Breast epithelium (tissue), 4 donors: ENCODE measurements at regions not wholly inside any gene's neighbourhood (a gene's known extent, or its start where the extent isn't known, plus 50 kb on each side); places are given as distances from the start of the nearest gene placed in this dataset.
A peak's percentile ranks its signal among the peaks of the same experiment; 100 is the strongest.

Experiments used
- DNase-seq, 2 donors: peaks; one replicate each; pipeline ENCODE4 v3.0.0-alpha.2; 2019; ENCODE audit warnings: low spot score in 2 of 2
- H3K27ac ChIP-seq, 2 donors: fragments of 200-600 bp; sonication (generic) in 1 of 2; one replicate each; pipeline ENCODE4 v1.5.1; 2016 to 2019; ENCODE audit warnings: mild to moderate bottlenecking in 1 of 2
- H3K27me3 ChIP-seq, 2 donors: fragments of 200-600 bp; sonication (generic) in 1 of 2; one replicate each; pipeline versions ENCODE4 v1.5.1 to v1.6.0; 2017 to 2019; ENCODE audit warnings: control low read depth in 1 of 2, mild to moderate bottlenecking in 1 of 2
- H3K36me3 ChIP-seq: fragments of 200-600 bp; one replicate; pipeline ENCODE4 v1.5.1; 2019
- H3K4me1 ChIP-seq, 2 donors: fragments of 200-600 bp; sonication (generic); one replicate each; pipeline ENCODE4 v1.5.1; 2016 to 2019; ENCODE audit warnings: control low read depth in 1 of 2
- H3K4me3 ChIP-seq, 3 donors: fragments of 200-600 bp; sonication (generic); 1 replicate in 2 of 3; 2 replicates in 1 of 3; pipeline ENCODE4 v1.5.1; 2016 to 2019; ENCODE audit warnings: mild to moderate bottlenecking in 3 of 3, moderate library complexity in 2 of 3
- H3K9me3 ChIP-seq, 2 donors: fragments of 200-600 bp; sonication (generic) in 1 of 2; one replicate each; pipeline ENCODE4 v1.5.1; 2016 to 2019; ENCODE audit warnings: control low read depth in 1 of 2
- CTCF ChIP-seq, 3 donors: fragments of 450-650 bp; IDR thresholded peaks; one replicate each; pipeline ENCODE4 v1.5.1; 2016 to 2017; ENCODE audit warnings: antibody characterized with exemption in 3 of 3, mild to moderate bottlenecking in 3 of 3, moderate library complexity in 3 of 3
- POLR2A ChIP-seq: fragments of 450-650 bp; IDR thresholded peaks from one replicate; pipeline ENCODE4 v1.6.1; 2016; ENCODE audit warnings: antibody characterized with exemption, mild to moderate bottlenecking, moderate library complexity
- POLR2AphosphoS5 ChIP-seq, 3 donors: sonication (generic); formaldehyde crosslinking; IDR thresholded peaks; one replicate each; pipeline ENCODE4 v1.6.1; 2017; ENCODE audit warnings: antibody characterized with exemption in 3 of 3
- intact Hi-C: fragments of 100-400 bp; cut with DNase I; formaldehyde crosslinking; loops from one replicate; pipeline ENCODE4 v1.15.1; 2023; ENCODE audit warnings: low total_unique reads

GRCh38 chrX:69238887-69239231 is 73.6 kb upstream of the PJA1 start:
- Histone ChIP-seq H3K4me3 (no peak overlapping the region), H3K36me3 (no peaks in the 10 kb centered on the region), H3K27ac (peak overlapping the region in 1 of 2 donors; percentile 7), H3K9me3 (no peaks in the 10 kb centered on the region), H3K4me1 (no peaks in the 10 kb centered on the region), H3K27me3 (peaks cover 0 to 59% of the 10 kb centered on the region in 2 donors)
- DNase-seq: no peak
- TF ChIP-seq POLR2A: no peak
- no peak for TF ChIP-seq CTCF (IDR thresholded peaks at IDR 0.05)
- TF ChIP-seq POLR2AphosphoS5 (IDR thresholded peaks at IDR 0.05): no peak
- intact Hi-C loops: no loop called here

DNA sequence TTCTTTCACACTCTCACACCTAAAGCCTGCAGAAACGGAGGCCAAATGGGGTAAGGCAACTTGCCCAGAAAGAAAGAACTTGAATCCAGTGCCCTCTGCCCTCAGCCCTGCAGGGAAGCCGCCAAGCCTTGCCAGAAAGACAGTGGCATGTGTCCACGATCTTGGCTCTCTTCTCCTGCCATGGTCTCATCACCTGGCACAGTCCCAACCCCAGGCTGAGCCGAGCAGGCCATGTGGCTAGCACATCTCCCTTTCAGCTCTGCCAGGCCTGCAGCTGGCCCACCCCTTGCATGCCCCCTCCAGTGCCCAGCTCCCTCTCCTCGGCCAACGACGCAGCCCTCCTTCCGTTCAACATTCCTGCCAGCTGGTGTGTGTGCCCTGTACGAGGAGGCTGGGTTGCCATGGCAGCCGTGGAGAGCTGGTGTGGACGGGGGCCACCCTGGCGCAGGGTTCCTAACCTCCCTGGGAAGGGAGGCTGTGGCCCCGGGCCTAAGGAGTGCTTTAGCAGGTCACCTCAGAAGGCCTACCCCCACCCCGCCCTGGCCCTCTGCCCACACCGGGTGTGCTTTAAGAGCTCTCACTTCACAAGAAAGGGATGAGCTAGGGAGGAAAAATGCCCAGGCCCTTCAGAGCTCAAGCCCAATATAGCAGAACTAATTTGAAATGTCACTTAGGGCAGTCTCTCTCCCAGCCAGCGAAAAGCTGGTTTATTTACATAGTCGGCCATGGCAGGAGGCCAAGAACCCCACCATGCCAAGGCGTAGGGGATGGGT is 73.0 kb upstream of the PJA1 start:
- no peaks in the 10 kb centered on the region for H3K9me3 ChIP-seq
- no peak for DNase-seq
- intact Hi-C loops: no loop called here

DNA sequence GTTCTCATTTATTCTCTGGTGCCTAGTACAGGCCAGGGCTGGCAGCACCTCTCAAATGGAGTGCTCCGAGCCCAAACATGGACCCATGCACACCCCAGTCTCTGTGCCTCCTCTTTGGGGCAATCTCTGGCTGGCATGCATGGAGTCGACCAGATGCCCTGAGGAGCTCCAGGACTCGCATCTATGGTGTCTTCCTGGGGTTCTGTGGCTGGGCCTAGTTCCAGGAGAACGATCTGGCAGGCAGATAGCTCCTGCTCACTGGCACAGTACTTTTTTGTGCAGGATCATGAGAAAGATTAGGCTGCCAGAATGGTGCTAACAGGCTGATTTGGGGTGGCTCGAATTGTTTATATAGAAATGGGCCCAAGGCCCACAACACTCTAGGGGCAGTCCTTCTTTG is 72.0 kb upstream of the PJA1 start:
- peaks cover 0 to 65% of the 10 kb centered on the region in 2 donors for H3K27me3 ChIP-seq
- H3K4me3 ChIP-seq: no peak overlapping the region
- no peaks in the 10 kb centered on the region for H3K36me3 ChIP-seq
- DNase-seq: no peak
- H3K27ac ChIP-seq: no peak overlapping the region
- H3K4me1 ChIP-seq: no peaks in the 10 kb centered on the region
- H3K9me3 ChIP-seq: no peaks in the 10 kb centered on the region
- TF ChIP-seq POLR2AphosphoS5 (IDR thresholded peaks at IDR 0.05) (no peak), POLR2A (no peak), CTCF (IDR thresholded peaks at IDR 0.05) (no peak)
- intact Hi-C loops: no loop called here

More for the DNA sequence above, 73.0 kb upstream of the PJA1 start:
- no peak for TF ChIP-seq POLR2A
- no peak for TF ChIP-seq CTCF (IDR thresholded peaks at IDR 0.05)
- TF ChIP-seq POLR2AphosphoS5 (IDR thresholded peaks at IDR 0.05): no peak
- Histone ChIP-seq H3K4me3 (no peak overlapping the region), H3K36me3 (no peaks in the 10 kb centered on the region), H3K4me1 (no peaks in the 10 kb centered on the region), H3K27ac (peak overlapping the region in 1 of 2 donors; percentile 7), H3K27me3 (peaks cover 0 to 64% of the 10 kb centered on the region in 2 donors)

DNA sequence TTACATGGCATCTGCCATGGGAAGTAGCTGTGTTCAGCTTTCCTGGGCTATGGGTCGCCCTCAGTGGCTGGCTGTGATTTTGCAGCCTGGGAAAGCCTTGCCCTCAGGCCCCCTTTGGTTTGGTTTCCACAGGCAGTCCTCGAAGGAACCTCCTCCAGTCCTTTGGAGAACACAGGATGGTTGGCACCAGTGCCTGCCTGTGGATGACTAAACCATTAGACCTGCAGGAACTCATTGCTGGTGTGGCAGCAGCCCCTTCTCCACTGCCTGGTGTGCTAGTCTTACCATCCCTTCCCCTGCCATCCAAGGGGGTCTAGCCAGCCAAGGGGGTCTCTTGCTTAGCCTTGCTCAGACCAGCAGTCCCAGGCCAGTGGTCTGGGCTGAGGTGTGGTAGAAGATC is 71.4 kb upstream of the PJA1 start:
- H3K27ac ChIP-seq: no peak overlapping the region
- no peaks in the 10 kb centered on the region for H3K36me3 ChIP-seq
- TF ChIP-seq CTCF (IDR thresholded peaks at IDR 0.05) (no peak), POLR2A (no peak), POLR2AphosphoS5 (IDR thresholded peaks at IDR 0.05) (no peak)
- no peak overlapping the region for H3K4me3 ChIP-seq
- H3K9me3 ChIP-seq: no peaks in the 10 kb centered on the region
- DNase-seq: no peak
- peaks cover 0 to 65% of the 10 kb centered on the region in 2 donors for H3K27me3 ChIP-seq
- intact Hi-C loops: no loop called here
- H3K4me1 ChIP-seq: no peaks in the 10 kb centered on the region

GRCh38 chrX:69234624-69235023 is 69.4 kb upstream of the PJA1 start:
- intact Hi-C loops: no loop called here
- no peak for TF ChIP-seq POLR2A
- TF ChIP-seq CTCF (IDR thresholded peaks at IDR 0.05): no peak
- no peak for TF ChIP-seq POLR2AphosphoS5 (IDR thresholded peaks at IDR 0.05)
- no peak for DNase-seq
- Histone ChIP-seq H3K36me3 (no peaks in the 10 kb centered on the region), H3K27ac (no peak overlapping the region), H3K27me3 (peaks cover 0 to 73% of the 10 kb centered on the region in 2 donors), H3K4me3 (no peak overlapping the region), H3K9me3 (no peaks in the 10 kb centered on the region), H3K4me1 (no peaks in the 10 kb centered on the region)
